Loucy (cell line): ENCODE measurements at regions not wholly inside any gene's neighbourhood (a gene's known extent, or its start where the extent isn't known, plus 50 kb on each side); places are given as distances from the start of the nearest gene placed in this dataset.

Experiments
- H2AFZ ChIP-seq: fragments of 200-600 bp; sonication (generic); 2 replicates; pipeline ENCODE4 v1.6.0; 2016; ENCODE audit warnings: antibody characterized with exemption, mild to moderate bottlenecking, low read length, moderate library complexity
- H3F3A ChIP-seq: fragments of 200-600 bp; 2 replicates; pipeline ENCODE4 v1.6.0; 2016; ENCODE audit warnings: antibody characterized with exemption, low read depth, mild to moderate bottlenecking
- H3K27me3 ChIP-seq: fragments of 200-600 bp; sonication (generic); 2 replicates; pipeline ENCODE4 v1.6.1; 2014; ENCODE audit warnings: low read length, mild to moderate bottlenecking; ENCODE audit not compliant: insufficient read depth, poor library complexity, severe bottlenecking
- H3K36me3 ChIP-seq: fragments of 200-600 bp; sonication (generic); 2 replicates; pipeline ENCODE4 v1.6.1; 2016; ENCODE audit warnings: low read length; ENCODE audit not compliant: insufficient read depth
- H3K4me1 ChIP-seq: fragments of 200-600 bp; sonication (generic); 2 replicates; pipeline ENCODE4 v1.5.1; 2014; ENCODE audit warnings: low read length, mild to moderate bottlenecking; ENCODE audit not compliant: insufficient read depth, poor library complexity, severe bottlenecking
- H3K4me2 ChIP-seq: fragments of 200-600 bp; sonication (generic); 2 replicates; pipeline ENCODE4 v1.6.0; 2014; ENCODE audit warnings: antibody characterized with exemption, low read length, low read depth, mild to moderate bottlenecking; ENCODE audit not compliant: poor library complexity, severe bottlenecking
- H3K4me3 ChIP-seq: fragments of 200-600 bp; sonication (generic); 2 replicates; pipeline ENCODE4 v1.5.1; 2014; ENCODE audit warnings: low read length, mild to moderate bottlenecking, mixed read lengths; ENCODE audit not compliant: poor library complexity, severe bottlenecking
- H3K79me2 ChIP-seq: fragments of 200-600 bp; sonication (generic); 2 replicates; pipeline ENCODE4 v1.6.1; 2014; ENCODE audit warnings: low read length; ENCODE audit not compliant: insufficient read depth
- H3K9ac ChIP-seq: fragments of 200-600 bp; sonication (generic); 2 replicates; pipeline ENCODE4 v1.6.0; 2014; ENCODE audit warnings: mild to moderate bottlenecking, low read depth, low read length, moderate library complexity; ENCODE audit not compliant: poor library complexity, severe bottlenecking
- H3K9me2 ChIP-seq: fragments of 200-600 bp; sonication (generic); replicated peaks from 2 replicates; pipeline ENCODE4 v1.6.1; 2016; ENCODE audit warnings: low read depth, low read length, mixed read lengths
- H3K9me3 ChIP-seq: fragments of 200-600 bp; sonication (generic); 2 replicates; pipeline ENCODE4 v1.6.1; 2014; ENCODE audit warnings: mild to moderate bottlenecking, antibody characterized with exemption, low read length, low read depth; ENCODE audit not compliant: insufficient read depth
- H4K20me1 ChIP-seq: fragments of 200-600 bp; sonication (generic); 2 replicates; pipeline ENCODE4 v1.6.0; 2014; ENCODE audit warnings: antibody characterized with exemption, low read length, mild to moderate bottlenecking; ENCODE audit not compliant: insufficient read depth, poor library complexity, severe bottlenecking
- CTCF ChIP-seq: fragments of 200-600 bp; sonication (generic); conservative IDR thresholded peaks from 2 replicates; pipeline ENCODE4 v1.5.1; 2014; ENCODE audit warnings: mild to moderate bottlenecking, antibody characterized with exemption, low read length
- EZH2phosphoT487 ChIP-seq: fragments of 200-600 bp; IDR thresholded peaks from 2 replicates; pipeline ENCODE4 v1.6.1; 2018; ENCODE audit warnings: antibody characterized with exemption, mild to moderate bottlenecking, moderate library complexity, borderline replicate concordance

- TF ChIP-seq CTCF (no peak), EZH2phosphoT487 (no peak)
- Histone ChIP-seq H3K36me3 (no peaks in the 10 kb centered on the region), H3K9ac (no peak overlapping the region), H3K4me1 (no peaks in the 10 kb centered on the region), H4K20me1 (no peaks in the 10 kb centered on the region), H3K27me3 (no peaks in the 10 kb centered on the region), H3K9me2 (no peaks in the 10 kb centered on the region), H3F3A (no peaks in the 10 kb centered on the region), H3K4me3 (no peak overlapping the region), H3K4me2 (no peak overlapping the region), H2AFZ (no peak overlapping the region), H3K79me2 (no peaks in the 10 kb centered on the region), H3K9me3 (no peaks in the 10 kb centered on the region)
Observed at GRCh38 chr18:44028109-44028508, 652.6 kb upstream of the SETBP1 start.

- H3K4me1 ChIP-seq = no peaks in the 10 kb centered on the region
- H3K4me3 ChIP-seq = no peak overlapping the region
- H3K4me2 ChIP-seq = no peak overlapping the region
- H3K27me3 ChIP-seq = no peaks in the 10 kb centered on the region
- no peaks in the 10 kb centered on the region for H4K20me1 ChIP-seq
- no peaks in the 10 kb centered on the region for H3K79me2 ChIP-seq
- no peaks in the 10 kb centered on the region for H3K9me2 ChIP-seq
- no peak overlapping the region for H2AFZ ChIP-seq
- no peaks in the 10 kb centered on the region for H3K9me3 ChIP-seq
- TF ChIP-seq EZH2phosphoT487 = no peak
- no peak for TF ChIP-seq CTCF
- no peak overlapping the region for H3K9ac ChIP-seq
- H3F3A ChIP-seq = no peaks in the 10 kb centered on the region
- no peaks in the 10 kb centered on the region for H3K36me3 ChIP-seq
Observed at GRCh38 chr18:44031063-44031462, 649.6 kb upstream of the SETBP1 start.

- no peaks in the 10 kb centered on the region for H3F3A ChIP-seq
- H3K36me3 ChIP-seq = no peaks in the 10 kb centered on the region
- no peaks in the 10 kb centered on the region for H3K9me3 ChIP-seq
- no peak overlapping the region for H3K9ac ChIP-seq
- H3K4me1 ChIP-seq = no peaks in the 10 kb centered on the region
- no peak overlapping the region for H3K4me3 ChIP-seq
- H3K27me3 ChIP-seq = no peaks in the 10 kb centered on the region
- no peaks in the 10 kb centered on the region for H3K9me2 ChIP-seq
- no peak overlapping the region for H2AFZ ChIP-seq
- TF ChIP-seq EZH2phosphoT487 (no peak), CTCF (no peak)
- no peaks in the 10 kb centered on the region for H4K20me1 ChIP-seq
- no peaks in the 10 kb centered on the region for H3K79me2 ChIP-seq
- H3K4me2 ChIP-seq = no peak overlapping the region
Observed at GRCh38 chr18:44033144-44033701, 647.5 kb upstream of the SETBP1 start.
